SK-N-SH (cell line): ENCODE measurements at regions not wholly inside any gene's neighbourhood (a gene's known extent, or its start where the extent isn't known, plus 50 kb on each side); places are given as distances from the start of the nearest gene placed in this dataset.

Source experiments
- CTCF ChIA-PET: fragments of 300-600, 350-600 bp; formaldehyde crosslinking; extraction: SDS; loops from one replicate; lab custom pipeline; 2021; lab: Yijun Ruan, JAX
- POLR2A ChIA-PET: fragments of 350-600 bp; sonication (Branson Sonifier 250); formaldehyde crosslinking; extraction: SDS; loops from one replicate; lab custom pipeline; 2020; ENCODE audit warnings: antibody characterized with exemption, inconsistent platforms; lab: Yijun Ruan, JAX
- DNase-seq: peaks from one replicate; pipeline ENCODE4 v3.0.0; 2012
- H2AFZ ChIP-seq: fragments of 200-600 bp; sonication (generic); 2 replicates; pipeline ENCODE4 v1.8.1; 2016; ENCODE audit warnings: antibody characterized with exemption, mild to moderate bottlenecking, low read depth
- H3F3A ChIP-seq: fragments of 200-600 bp; sonication (generic); replicated peaks from 2 replicates; pipeline ENCODE3; 2016; ENCODE audit warnings: antibody characterized with exemption, mild to moderate bottlenecking; ENCODE audit not compliant: insufficient read depth
- H3K27ac ChIP-seq, 2 experiments: fragments of 200-500 bp in 1 of 2; fragments of 200-600 bp in 1 of 2; sonication (Bioruptor generic) in 1 of 2; sonication (generic), shearing (Covaris generic) in 1 of 2; 2 replicates each; pipeline versions ENCODE4 v1.5.1 to v1.6.1; 2014 to 2016; ENCODE audit warnings: low read depth in 2 of 2, inconsistent platforms in 1 of 2, low read length in 1 of 2, mild to moderate bottlenecking in 1 of 2, mixed read lengths in 1 of 2
- H3K27me3 ChIP-seq: fragments of 200-600 bp; sonication (generic), shearing (Covaris generic); 2 replicates; pipeline ENCODE4 v1.6.1; 2016; ENCODE audit warnings: mixed run types; ENCODE audit not compliant: insufficient read depth
- H3K36me3 ChIP-seq, 2 experiments: fragments of 200-500 bp in 1 of 2; fragments of 200-600 bp in 1 of 2; sonication (Bioruptor generic) in 1 of 2; sonication (generic) in 1 of 2; replicated peaks in 1 of 2; 2 replicates each; pipeline versions ENCODE3 to v1.5.1; 2014 to 2016; ENCODE audit warnings: low read length in 1 of 2, mild to moderate bottlenecking in 1 of 2; ENCODE audit not compliant: insufficient read depth in 2 of 2, control insufficient read depth in 1 of 2
- H3K4me1 ChIP-seq, 2 experiments: fragments of 200-500 bp in 1 of 2; fragments of 200-600 bp in 1 of 2; sonication (Bioruptor generic) in 1 of 2; sonication (generic), shearing (Covaris generic) in 1 of 2; 2 replicates each; pipeline versions ENCODE4 v1.5.1 to v1.6.1; 2014 to 2016; ENCODE audit warnings: low read depth in 1 of 2, low read length in 1 of 2, mixed run types in 1 of 2; ENCODE audit not compliant: insufficient read depth in 2 of 2, control insufficient read depth in 1 of 2
- H3K4me2 ChIP-seq: fragments of 200-600 bp; sonication (generic), shearing (Covaris generic); 2 replicates; pipeline ENCODE4 v1.6.1; 2017; ENCODE audit warnings: mixed run types
- H3K4me3 ChIP-seq, 2 experiments: fragments of 200-500 bp in 1 of 2; fragments of 200-600 bp in 1 of 2; sonication (Bioruptor generic) in 1 of 2; sonication (generic), shearing (Covaris generic) in 1 of 2; 2 replicates each; pipeline versions ENCODE4 v1.5.1 to v1.8.1; 2014 to 2016; ENCODE audit warnings: low read depth in 2 of 2, inconsistent platforms in 1 of 2, low read length in 1 of 2, mild to moderate bottlenecking in 1 of 2, mixed read lengths in 1 of 2, moderate library complexity in 1 of 2
- H3K79me2 ChIP-seq: fragments of 200-600 bp; sonication (generic); 2 replicates; pipeline ENCODE4 v1.8.1; 2017; ENCODE audit warnings: mild to moderate bottlenecking; ENCODE audit not compliant: insufficient read depth
- H3K9ac ChIP-seq: fragments of 200-600 bp; sonication (generic); 2 replicates; pipeline ENCODE4 v1.6.1; 2017; ENCODE audit warnings: mixed run types
- H3K9me2 ChIP-seq: fragments of 200-600 bp; sonication (generic); 2 replicates; pipeline ENCODE4 v1.6.1; 2017; ENCODE audit warnings: mixed run types
- H3K9me3 ChIP-seq: fragments of 200-600 bp; sonication (generic); 2 replicates; pipeline ENCODE4 v1.6.1; 2017; ENCODE audit warnings: mixed run types, mild to moderate bottlenecking, moderate library complexity
- H4K20me1 ChIP-seq: fragments of 200-600 bp; sonication (generic); 2 replicates; pipeline ENCODE4 v1.6.1; 2017; ENCODE audit warnings: mild to moderate bottlenecking, mixed run types; ENCODE audit not compliant: insufficient read depth
- CHD2 ChIP-seq: fragments of 150-350 bp; IDR thresholded peaks from 2 replicates; pipeline ENCODE4 v1.6.1; 2018; ENCODE audit warnings: low read length; ENCODE audit not compliant: partially characterized antibody
- ELF1 ChIP-seq: IDR thresholded peaks from 2 replicates; pipeline ENCODE4 v1.4.0; 2012
- EP300 ChIP-seq, 2 experiments: IDR thresholded peaks; 2 replicates each; pipeline versions ENCODE4 v1.4.0 to v1.6.1; 2012; ENCODE audit warnings: borderline replicate concordance in 1 of 2, low read depth in 1 of 2, low read length in 1 of 2
- FOXJ3 ChIP-seq: sonication (generic); formaldehyde crosslinking; IDR thresholded peaks from 2 replicates; pipeline ENCODE4 v1.5.1; 2020; ENCODE audit warnings: mild to moderate bottlenecking, missing genetic modification reagents
- MEF2A ChIP-seq: IDR thresholded peaks from 2 replicates; pipeline ENCODE4 v1.4.0; 2012; ENCODE audit warnings: low read depth, borderline replicate concordance
- NFIC ChIP-seq: IDR thresholded peaks from 2 replicates; pipeline ENCODE4 v1.4.0; 2012; ENCODE audit warnings: borderline replicate concordance
- POLR2AphosphoS5 ChIP-seq: IDR thresholded peaks from 2 replicates; pipeline ENCODE4 v1.6.1; 2012; ENCODE audit warnings: low read depth, low read length
- RAD21 ChIP-seq: IDR thresholded peaks from 2 replicates; pipeline ENCODE4 v1.6.1; 2012; ENCODE audit warnings: mild to moderate bottlenecking, low read length
- REST ChIP-seq: IDR thresholded peaks from 2 replicates; pipeline ENCODE4 v1.6.1; 2012; ENCODE audit warnings: mild to moderate bottlenecking, low read depth, low read length, moderate library complexity
- RXRA ChIP-seq: IDR thresholded peaks from 2 replicates; pipeline ENCODE4 v1.4.0; 2012; ENCODE audit warnings: low read depth, mild to moderate bottlenecking, borderline replicate concordance
- SIN3A ChIP-seq: IDR thresholded peaks from 2 replicates; pipeline ENCODE4 v1.6.1; 2012; ENCODE audit warnings: low read depth, mild to moderate bottlenecking, low read length, moderate library complexity, borderline replicate concordance
- SMC3 ChIP-seq: IDR thresholded peaks from 2 replicates; pipeline ENCODE4 v1.6.1; 2012; ENCODE audit warnings: low read depth, low read length, improper control_type of control experiment
- TAF1 ChIP-seq: IDR thresholded peaks from 2 replicates; pipeline ENCODE4 v1.6.1; 2012; ENCODE audit warnings: low read depth, mild to moderate bottlenecking, low read length, moderate library complexity, borderline replicate concordance
- TCF12 ChIP-seq: IDR thresholded peaks from 2 replicates; pipeline ENCODE4 v1.4.0; 2012
- TEAD4 ChIP-seq: IDR thresholded peaks from 2 replicates; pipeline ENCODE4 v1.4.0; 2012; ENCODE audit warnings: mild to moderate bottlenecking, borderline replicate concordance; ENCODE audit not compliant: insufficient read depth
- YY1 ChIP-seq: IDR thresholded peaks from 2 replicates; pipeline ENCODE4 v1.4.0; 2012; ENCODE audit warnings: low read depth, mild to moderate bottlenecking
- WGBS: methylation state at CpG from one replicate; pipeline ENCODE4 v1.1.6; 2017; ENCODE audit warnings: low lambda C conversion rate; 5-methylcytosine and 5-hydroxymethylcytosine counted together
- TF ChIP-seq, protein P1 (sequence below): IDR thresholded peaks from 2 replicates; pipeline ENCODE4 v1.4.0; 2012; ENCODE audit warnings: low read depth, borderline replicate concordance
- TF ChIP-seq, protein P2 (sequence below): IDR thresholded peaks from 2 replicates; pipeline ENCODE4 v1.4.0; 2012; ENCODE audit warnings: low read depth, borderline replicate concordance
- TF ChIP-seq, protein P3 (sequence below): fragments of 150-350 bp; IDR thresholded peaks from 2 replicates; pipeline ENCODE4 v1.6.1; 2016; ENCODE audit warnings: mild to moderate bottlenecking, low read depth, low read length

- TF ChIP-seq TCF12 (no peak), CHD2 (no peak)
Measured at GRCh38 chr1:242747233-242747632, 222.7 kb upstream of the PLD5 start (continued).

GRCh38 chr1:242745079-242745478 lies 220.6 kb upstream of the PLD5 start:
- Histone ChIP-seq H3K9me3 (no peaks in the 10 kb centered on the region), H2AFZ (no peak overlapping the region), H3K9me2 (no peaks in the 10 kb centered on the region), H3K27me3 (no peaks in the 10 kb centered on the region), H3K9ac (no peak overlapping the region), H4K20me1 (no peaks in the 10 kb centered on the region), H3F3A (no peaks in the 10 kb centered on the region), H3K27ac (no peak overlapping the region), H3K4me2 (no peak overlapping the region), H3K79me2 (no peaks in the 10 kb centered on the region), H3K4me1 (no peaks in the 10 kb centered on the region), H3K4me3 (no peak overlapping the region), H3K36me3 (no peaks in the 10 kb centered on the region)
- 43% methylated on average over 1 of the region's 1 CpG for WGBS
- DNase-seq = no peak
- POLR2A ChIA-PET = no interaction called here
- no peak for TF ChIP-seq TAF1
- no peak for TF ChIP-seq REST
- no peak for TF ChIP-seq ELF1
- no peak for TF ChIP-seq RAD21
- TF ChIP-seq, protein P1, sequence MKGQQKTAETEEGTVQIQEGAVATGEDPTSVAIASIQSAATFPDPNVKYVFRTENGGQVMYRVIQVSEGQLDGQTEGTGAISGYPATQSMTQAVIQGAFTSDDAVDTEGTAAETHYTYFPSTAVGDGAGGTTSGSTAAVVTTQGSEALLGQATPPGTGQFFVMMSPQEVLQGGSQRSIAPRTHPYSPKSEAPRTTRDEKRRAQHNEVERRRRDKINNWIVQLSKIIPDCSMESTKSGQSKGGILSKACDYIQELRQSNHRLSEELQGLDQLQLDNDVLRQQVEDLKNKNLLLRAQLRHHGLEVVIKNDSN = no peak
- TF ChIP-seq MEF2A = no peak
- TF ChIP-seq TCF12 = no peak
- no peak for TF ChIP-seq SIN3A
- TF ChIP-seq, protein P2, sequence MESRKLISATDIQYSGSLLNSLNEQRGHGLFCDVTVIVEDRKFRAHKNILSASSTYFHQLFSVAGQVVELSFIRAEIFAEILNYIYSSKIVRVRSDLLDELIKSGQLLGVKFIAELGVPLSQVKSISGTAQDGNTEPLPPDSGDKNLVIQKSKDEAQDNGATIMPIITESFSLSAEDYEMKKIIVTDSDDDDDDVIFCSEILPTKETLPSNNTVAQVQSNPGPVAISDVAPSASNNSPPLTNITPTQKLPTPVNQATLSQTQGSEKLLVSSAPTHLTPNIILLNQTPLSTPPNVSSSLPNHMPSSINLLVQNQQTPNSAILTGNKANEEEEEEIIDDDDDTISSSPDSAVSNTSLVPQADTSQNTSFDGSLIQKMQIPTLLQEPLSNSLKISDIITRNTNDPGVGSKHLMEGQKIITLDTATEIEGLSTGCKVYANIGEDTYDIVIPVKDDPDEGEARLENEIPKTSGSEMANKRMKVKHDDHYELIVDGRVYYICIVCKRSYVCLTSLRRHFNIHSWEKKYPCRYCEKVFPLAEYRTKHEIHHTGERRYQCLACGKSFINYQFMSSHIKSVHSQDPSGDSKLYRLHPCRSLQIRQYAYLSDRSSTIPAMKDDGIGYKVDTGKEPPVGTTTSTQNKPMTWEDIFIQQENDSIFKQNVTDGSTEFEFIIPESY = no peak
- TF ChIP-seq YY1 = no peak
- no peak for TF ChIP-seq POLR2AphosphoS5
- TF ChIP-seq EP300 (IDR thresholded peaks at IDR 0.05; ENCODE audit: borderline replicate concordance in 1 of 2, low read depth in 1 of 2, low read length in 1 of 2) = no peak
- TF ChIP-seq NFIC = no peak
- no peak for TF ChIP-seq RXRA
- no peak for TF ChIP-seq SMC3
- no peak for TF ChIP-seq TEAD4
- no peak for TF ChIP-seq FOXJ3 (CRISPR knock-in tag)
- TF ChIP-seq, protein P3, sequence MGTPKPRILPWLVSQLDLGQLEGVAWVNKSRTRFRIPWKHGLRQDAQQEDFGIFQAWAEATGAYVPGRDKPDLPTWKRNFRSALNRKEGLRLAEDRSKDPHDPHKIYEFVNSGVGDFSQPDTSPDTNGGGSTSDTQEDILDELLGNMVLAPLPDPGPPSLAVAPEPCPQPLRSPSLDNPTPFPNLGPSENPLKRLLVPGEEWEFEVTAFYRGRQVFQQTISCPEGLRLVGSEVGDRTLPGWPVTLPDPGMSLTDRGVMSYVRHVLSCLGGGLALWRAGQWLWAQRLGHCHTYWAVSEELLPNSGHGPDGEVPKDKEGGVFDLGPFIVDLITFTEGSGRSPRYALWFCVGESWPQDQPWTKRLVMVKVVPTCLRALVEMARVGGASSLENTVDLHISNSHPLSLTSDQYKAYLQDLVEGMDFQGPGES = no peak
- CTCF ChIA-PET = no interaction called here
